ENCODE measurements at regions not wholly inside any gene's neighbourhood (a gene's known extent, or its start where the extent isn't known, plus 50 kb on each side); places are given as distances from the start of the nearest gene placed in this dataset.

GRCh38 chr13:78136966-78137365 is 218.3 kb upstream of the EDNRB start:
- TF ChIP-seq EZH2 (IDR thresholded peaks at IDR 0.05; ENCODE audit: low read length, unreplicated experiment) = no peak
- TF ChIP-seq CTCF (conservative IDR thresholded peaks at IDR 0.05; ENCODE audit: low read depth, low read length) = no peak
- no peak for TF ChIP-seq EZH2phosphoT487 (IDR thresholded peaks at IDR 0.05; ENCODE audit: borderline replicate concordance, low read length)
